BJ (cell line): ENCODE measurements at regions not wholly inside any gene's neighbourhood (a gene's known extent, or its start where the extent isn't known, plus 50 kb on each side); places are given as distances from the start of the nearest gene placed in this dataset.

Experiments
- CTCF ChIA-PET: fragments of 350-600 bp; formaldehyde crosslinking; extraction: SDS; loops from one replicate; lab custom pipeline; 2021; ENCODE audit warnings: antibody characterized with exemption, inconsistent platforms; lab: Yijun Ruan, JAX
- POLR2A ChIA-PET: fragments of 300-600 bp; sonication (Branson Sonifier 250); formaldehyde crosslinking; extraction: SDS; loops from one replicate; lab custom pipeline; 2021; ENCODE audit warnings: antibody characterized with exemption; lab: Charles Lee
- DNase-seq: peaks from one replicate; pipeline ENCODE4 v3.0.0-alpha.2; 2011; ENCODE audit warnings: low read depth
- H3K27me3 ChIP-seq: 2 replicates; pipeline ENCODE4 v1.6.0; 2011; ENCODE audit warnings: low read length; ENCODE audit not compliant: control insufficient read depth, insufficient read depth
- H3K36me3 ChIP-seq: 2 replicates; pipeline ENCODE4 v1.5.1; 2011; ENCODE audit warnings: low read length; ENCODE audit not compliant: control insufficient read depth, insufficient read depth
- H3K4me3 ChIP-seq: 2 replicates; pipeline ENCODE4 v1.5.1; 2011; ENCODE audit warnings: low read depth, mild to moderate bottlenecking, control low read depth, low read length
- TF ChIP-seq, protein P1 (sequence below): IDR thresholded peaks from 2 replicates; pipeline ENCODE4 v1.5.1; 2011; ENCODE audit warnings: low read depth, mild to moderate bottlenecking, control low read depth, inconsistent platforms, low read length, moderate library complexity; ENCODE audit not compliant: insufficient read depth

DNA sequence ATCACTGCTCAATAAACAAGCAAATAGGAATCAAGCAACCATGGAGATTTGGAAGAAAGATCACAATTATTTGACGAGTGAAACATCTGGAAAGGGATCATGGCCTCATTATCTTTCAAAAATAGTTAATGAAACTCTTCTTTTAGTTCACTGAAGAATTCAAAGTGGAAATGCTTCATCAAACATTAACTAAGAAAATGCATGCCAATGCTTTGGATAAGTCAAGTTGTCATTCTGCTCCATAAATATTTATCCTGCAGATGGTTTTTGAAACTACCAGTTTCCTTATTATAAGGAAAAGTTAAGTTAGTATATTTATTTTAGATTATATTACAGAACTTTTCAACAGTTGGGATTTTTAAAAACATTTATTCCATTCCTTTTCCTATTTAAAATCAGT lies 206.5 kb upstream of the ADGRL2 start:
- Histone ChIP-seq H3K36me3 (no peaks in the 10 kb centered on the region), H3K27me3 (no peaks in the 10 kb centered on the region; the same call in 1 of the 2 replicates), H3K4me3 (no peak overlapping the region)
- ChIA-PET POLR2A (no interaction called here), CTCF (no interaction called here)
- no peak for DNase-seq
- TF ChIP-seq, protein P1, sequence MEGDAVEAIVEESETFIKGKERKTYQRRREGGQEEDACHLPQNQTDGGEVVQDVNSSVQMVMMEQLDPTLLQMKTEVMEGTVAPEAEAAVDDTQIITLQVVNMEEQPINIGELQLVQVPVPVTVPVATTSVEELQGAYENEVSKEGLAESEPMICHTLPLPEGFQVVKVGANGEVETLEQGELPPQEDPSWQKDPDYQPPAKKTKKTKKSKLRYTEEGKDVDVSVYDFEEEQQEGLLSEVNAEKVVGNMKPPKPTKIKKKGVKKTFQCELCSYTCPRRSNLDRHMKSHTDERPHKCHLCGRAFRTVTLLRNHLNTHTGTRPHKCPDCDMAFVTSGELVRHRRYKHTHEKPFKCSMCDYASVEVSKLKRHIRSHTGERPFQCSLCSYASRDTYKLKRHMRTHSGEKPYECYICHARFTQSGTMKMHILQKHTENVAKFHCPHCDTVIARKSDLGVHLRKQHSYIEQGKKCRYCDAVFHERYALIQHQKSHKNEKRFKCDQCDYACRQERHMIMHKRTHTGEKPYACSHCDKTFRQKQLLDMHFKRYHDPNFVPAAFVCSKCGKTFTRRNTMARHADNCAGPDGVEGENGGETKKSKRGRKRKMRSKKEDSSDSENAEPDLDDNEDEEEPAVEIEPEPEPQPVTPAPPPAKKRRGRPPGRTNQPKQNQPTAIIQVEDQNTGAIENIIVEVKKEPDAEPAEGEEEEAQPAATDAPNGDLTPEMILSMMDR, result no peak

- no peak overlapping the region for H3K4me3 ChIP-seq
- CTCF ChIA-PET, result no interaction called here
- no peaks in the 10 kb centered on the region for H3K36me3 ChIP-seq
- TF ChIP-seq, protein P1, result no peak
- no peak for DNase-seq
- no peaks in the 10 kb centered on the region; the same call in 1 of the 2 replicates for H3K27me3 ChIP-seq
- POLR2A ChIA-PET, result no interaction called here
Observed at GRCh38 chr1:81592233-81592632, 208.5 kb upstream of the ADGRL2 start.

DNA sequence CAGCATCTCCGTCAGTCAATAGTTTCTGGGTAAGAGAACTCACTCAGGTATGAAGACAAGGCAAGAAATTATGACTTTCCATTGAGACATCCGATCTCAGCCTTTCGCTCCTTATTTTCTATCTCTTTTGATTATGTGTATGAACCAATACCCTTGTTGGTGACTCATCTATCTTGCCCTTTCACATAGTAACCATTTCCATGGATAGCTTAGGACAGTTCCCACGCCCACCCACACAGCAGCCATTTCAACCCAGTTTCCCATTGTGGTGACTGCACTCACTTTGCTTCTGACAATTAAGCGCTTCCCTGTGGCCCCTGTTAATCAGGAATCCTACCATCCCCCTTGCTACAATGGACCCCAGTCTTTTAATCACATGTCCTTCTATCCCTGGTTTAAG lies 210.6 kb upstream of the ADGRL2 start:
- ChIA-PET POLR2A (no interaction called here), CTCF (interaction anchor here (1.2 kb wide), 1 partner anchor 45 kb away, joined by 3 read pairs; no protein-coding TSS in a partner anchor)
- TF ChIP-seq, protein P1, result no peak
- Histone ChIP-seq H3K27me3 (no peaks in the 10 kb centered on the region; the same call in 1 of the 2 replicates), H3K4me3 (no peak overlapping the region), H3K36me3 (no peaks in the 10 kb centered on the region)
- DNase-seq, result no peak

GRCh38 chr1:81588149-81588548 lies 212.6 kb upstream of the ADGRL2 start:
- Histone ChIP-seq H3K27me3 (no peaks in the 10 kb centered on the region; the same call in 1 of the 2 replicates), H3K36me3 (no peaks in the 10 kb centered on the region), H3K4me3 (no peak overlapping the region)
- ChIA-PET POLR2A (no interaction called here), CTCF (no interaction called here)
- no peak for DNase-seq
- TF ChIP-seq, protein P1, result no peak

DNA sequence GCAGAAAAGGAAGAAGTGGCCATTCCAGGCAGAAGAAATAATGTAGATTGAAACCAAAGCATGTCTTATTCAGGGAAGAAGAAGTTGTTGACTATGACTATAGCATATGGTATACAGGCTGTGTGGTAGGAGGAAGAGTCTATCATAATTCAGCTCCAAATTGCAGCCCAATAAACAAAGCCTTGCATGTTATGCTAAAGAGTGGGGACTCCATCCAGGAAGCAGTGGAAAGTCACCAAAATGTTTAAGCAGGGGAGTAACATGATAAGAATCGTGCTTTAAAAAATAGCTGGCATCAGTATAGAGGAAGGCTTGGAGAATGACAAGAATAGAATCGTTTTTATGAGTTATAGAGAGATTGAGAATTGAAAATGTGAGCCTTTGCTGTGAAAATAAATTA lies 213.3 kb upstream of the ADGRL2 start:
- CTCF ChIA-PET, result no interaction called here
- POLR2A ChIA-PET, result no interaction called here
- H3K4me3 ChIP-seq, result no peak overlapping the region

More for the DNA sequence above, 213.3 kb upstream of the ADGRL2 start:
- no peaks in the 10 kb centered on the region for H3K36me3 ChIP-seq
- H3K27me3 ChIP-seq, result no peaks in the 10 kb centered on the region
- DNase-seq, result no peak
- TF ChIP-seq, protein P1, result no peak
